Colonic mucosa (tissue), 4 donors: ENCODE measurements at regions not wholly inside any gene's neighbourhood (a gene's known extent, or its start where the extent isn't known, plus 50 kb on each side); places are given as distances from the start of the nearest gene placed in this dataset.

Source experiments
- DNase-seq: peaks from one replicate; pipeline ENCODE4 v3.0.0-alpha.2; 2020
- H3K27ac ChIP-seq: fragments of 200-600 bp; one replicate; pipeline ENCODE4 v1.8.0; 2021
- H3K27me3 ChIP-seq: fragments of 200-600 bp; one replicate; pipeline ENCODE4 v1.8.0; 2021
- H3K36me3 ChIP-seq: fragments of 200-600 bp; one replicate; pipeline ENCODE4 v1.8.0; 2021
- H3K4me1 ChIP-seq: fragments of 200-600 bp; one replicate; pipeline ENCODE4 v1.8.0; 2021; ENCODE audit warnings: mild to moderate bottlenecking
- H3K4me3 ChIP-seq: fragments of 200-600 bp; one replicate; pipeline ENCODE4 v1.8.0; 2021
- H3K9ac ChIP-seq, 2 donors: one replicate each; pipeline ENCODE4 v1.7.0; 2013; ENCODE audit warnings: control low read depth in 2 of 2, low read depth in 2 of 2, low read length in 2 of 2
- H3K9me3 ChIP-seq: fragments of 200-600 bp; one replicate; pipeline ENCODE4 v1.8.0; 2021
- intact Hi-C: fragments of 100-400 bp; cut with DNase I; formaldehyde crosslinking; loops from one replicate; pipeline ENCODE4 v1.14.1; 2022
- TF ChIP-seq, protein P1 (sequence below): fragments of 200-600 bp; IDR thresholded peaks from one replicate; pipeline ENCODE4 v1.8.0; 2022; ENCODE audit warnings: antibody characterized with exemption, mild to moderate bottlenecking
- donor health status: healthy.
- donor health status: DM: no; HTN: no; CAD: no.
- donor health status: DM: no; HTN: no; CAD: no.

DNA sequence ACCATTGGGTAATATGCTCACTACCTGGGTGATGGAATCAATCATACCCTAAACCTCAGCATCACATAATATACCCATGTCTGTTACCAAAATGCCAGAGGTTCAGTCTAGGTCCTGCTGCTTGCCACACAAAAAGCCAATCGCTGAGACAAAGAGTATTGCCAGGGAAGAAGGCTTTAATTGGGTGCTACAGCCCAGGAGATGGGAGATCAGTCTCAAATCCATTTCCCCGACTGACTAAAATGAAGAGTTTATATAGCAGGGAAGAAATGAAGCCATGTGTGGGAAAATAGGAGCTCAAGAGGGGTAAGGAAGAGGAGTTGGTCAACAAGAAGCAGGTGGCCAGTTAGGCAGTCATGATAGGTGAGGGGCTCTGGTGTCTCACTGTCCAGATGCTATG is 149.6 kb downstream of the QRSL1 start:
- no peak overlapping the region for H3K4me3 ChIP-seq
- TF ChIP-seq, protein P1, sequence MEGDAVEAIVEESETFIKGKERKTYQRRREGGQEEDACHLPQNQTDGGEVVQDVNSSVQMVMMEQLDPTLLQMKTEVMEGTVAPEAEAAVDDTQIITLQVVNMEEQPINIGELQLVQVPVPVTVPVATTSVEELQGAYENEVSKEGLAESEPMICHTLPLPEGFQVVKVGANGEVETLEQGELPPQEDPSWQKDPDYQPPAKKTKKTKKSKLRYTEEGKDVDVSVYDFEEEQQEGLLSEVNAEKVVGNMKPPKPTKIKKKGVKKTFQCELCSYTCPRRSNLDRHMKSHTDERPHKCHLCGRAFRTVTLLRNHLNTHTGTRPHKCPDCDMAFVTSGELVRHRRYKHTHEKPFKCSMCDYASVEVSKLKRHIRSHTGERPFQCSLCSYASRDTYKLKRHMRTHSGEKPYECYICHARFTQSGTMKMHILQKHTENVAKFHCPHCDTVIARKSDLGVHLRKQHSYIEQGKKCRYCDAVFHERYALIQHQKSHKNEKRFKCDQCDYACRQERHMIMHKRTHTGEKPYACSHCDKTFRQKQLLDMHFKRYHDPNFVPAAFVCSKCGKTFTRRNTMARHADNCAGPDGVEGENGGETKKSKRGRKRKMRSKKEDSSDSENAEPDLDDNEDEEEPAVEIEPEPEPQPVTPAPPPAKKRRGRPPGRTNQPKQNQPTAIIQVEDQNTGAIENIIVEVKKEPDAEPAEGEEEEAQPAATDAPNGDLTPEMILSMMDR = no peak
- DNase-seq = no peak
- no peaks in the 10 kb centered on the region for H3K36me3 ChIP-seq
- no peaks in the 10 kb centered on the region for H3K27me3 ChIP-seq
- no peak overlapping the region for H3K27ac ChIP-seq
- H3K9ac ChIP-seq = no peak overlapping the region
- no peaks in the 10 kb centered on the region for H3K9me3 ChIP-seq
- H3K4me1 ChIP-seq = no peaks in the 10 kb centered on the region
- intact Hi-C loops = no loop called here

DNA sequence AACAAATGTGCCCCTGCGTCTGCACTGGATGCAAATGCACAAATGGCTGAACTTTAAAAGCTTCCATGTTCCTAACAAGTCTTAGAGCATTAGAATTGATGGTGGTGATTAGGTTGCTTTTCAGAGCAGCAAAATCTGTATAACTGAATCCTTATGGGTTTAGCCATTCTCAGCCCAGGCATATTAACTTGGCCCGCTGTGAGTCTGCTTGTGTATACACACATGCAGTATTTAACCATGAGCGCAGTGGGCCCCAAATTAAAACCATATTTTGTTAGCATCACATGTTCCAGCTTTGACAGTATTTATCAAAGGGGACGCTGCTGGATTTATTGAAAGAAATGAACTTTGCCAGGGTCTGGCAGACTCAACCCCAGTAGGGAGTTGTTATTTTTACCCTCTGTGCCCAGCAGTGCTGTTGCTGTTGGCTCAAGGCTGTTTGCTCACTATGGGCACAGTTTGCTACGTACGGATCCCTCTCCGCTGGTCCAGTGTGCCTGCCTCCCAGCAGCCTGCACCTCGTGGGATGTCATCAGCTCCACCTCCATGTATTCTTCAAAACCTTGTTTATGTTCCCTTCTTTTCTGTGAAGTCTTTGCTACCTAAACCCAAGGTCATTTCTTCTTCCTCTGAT is 144.7 kb downstream of the QRSL1 start:
- intact Hi-C loops = no loop called here
- no peak for DNase-seq
- Histone ChIP-seq H3K4me1 (no peaks in the 10 kb centered on the region), H3K27ac (no peak overlapping the region), H3K4me3 (no peak overlapping the region), H3K9me3 (no peaks in the 10 kb centered on the region), H3K9ac (no peak overlapping the region), H3K27me3 (no peaks in the 10 kb centered on the region), H3K36me3 (no peaks in the 10 kb centered on the region)
- TF ChIP-seq, protein P1 = no peak

DNA sequence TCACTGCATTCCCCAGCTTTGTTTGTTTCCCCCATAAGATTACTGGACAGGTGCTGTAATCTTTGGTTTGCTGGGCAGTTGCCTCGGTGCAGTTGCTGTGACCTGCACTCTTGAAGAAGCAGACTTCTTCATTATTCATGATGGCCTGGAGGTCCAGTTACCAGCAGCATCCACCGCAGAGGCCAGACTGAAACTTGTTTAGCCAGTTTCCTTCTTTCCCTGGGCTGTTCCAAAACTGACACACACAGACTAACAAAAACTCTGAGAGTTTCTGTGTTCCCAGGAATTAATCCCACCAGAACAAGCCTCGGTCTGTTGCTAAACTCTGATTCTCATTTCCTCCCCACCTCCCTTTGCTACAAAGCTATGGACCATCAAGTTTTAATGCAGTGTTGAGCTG is 144.1 kb downstream of the QRSL1 start:
- H3K36me3 ChIP-seq = no peaks in the 10 kb centered on the region
- no peak for DNase-seq

DNA sequence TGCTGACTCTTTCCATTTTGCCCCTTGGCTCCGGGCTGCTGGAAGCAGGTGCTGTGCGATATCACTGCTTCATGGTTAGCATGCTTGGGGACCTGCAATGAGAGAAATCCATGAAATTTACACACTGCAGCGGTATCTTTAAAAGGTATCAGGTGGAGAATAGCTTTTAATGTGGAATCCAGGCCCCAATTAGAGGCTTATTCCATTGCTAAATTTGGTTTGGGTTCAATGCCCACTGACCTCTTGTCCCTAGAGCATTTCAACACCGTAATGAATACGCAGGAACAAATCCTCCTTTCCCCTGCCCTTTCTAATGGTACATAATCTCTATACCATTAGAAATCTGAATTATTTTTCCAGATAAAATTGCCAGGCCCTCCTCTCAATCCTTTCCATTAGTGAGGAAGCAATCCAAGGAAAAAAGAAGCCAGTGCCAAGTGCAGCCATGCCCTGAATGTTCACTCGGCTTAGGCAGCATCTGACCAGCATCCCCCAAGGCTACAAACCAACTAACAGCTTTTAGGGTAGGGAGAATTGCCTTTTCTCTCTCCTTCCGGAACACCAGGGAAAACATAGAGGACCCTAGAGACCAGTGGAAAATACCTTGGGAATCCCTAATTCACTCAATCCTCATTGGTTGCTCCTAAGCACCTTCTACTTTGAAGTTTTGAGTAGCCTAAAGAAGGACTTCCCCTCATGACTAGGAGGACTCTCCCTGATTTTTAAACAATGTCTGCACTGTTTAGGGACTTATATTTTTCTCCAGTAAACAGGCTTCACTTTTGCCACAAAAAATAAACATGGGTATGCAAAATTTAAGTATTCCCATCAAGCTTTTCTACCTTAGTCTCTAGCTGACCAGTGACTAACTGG is 143.1 kb downstream of the QRSL1 start:
- Histone ChIP-seq H3K4me1 (no peaks in the 10 kb centered on the region), H3K9me3 (no peaks in the 10 kb centered on the region), H3K9ac (no peak overlapping the region), H3K27me3 (no peaks in the 10 kb centered on the region), H3K4me3 (no peak overlapping the region), H3K36me3 (no peaks in the 10 kb centered on the region), H3K27ac (no peak overlapping the region)
- TF ChIP-seq, protein P1 = no peak
- intact Hi-C loops = no loop called here
- DNase-seq = no peak

More for the DNA sequence above, 144.1 kb downstream of the QRSL1 start:
- intact Hi-C loops = no loop called here
- TF ChIP-seq, protein P1 = no peak
- H3K4me1 ChIP-seq = no peaks in the 10 kb centered on the region
- no peak overlapping the region for H3K9ac ChIP-seq
- H3K9me3 ChIP-seq = no peaks in the 10 kb centered on the region
- no peak overlapping the region for H3K27ac ChIP-seq
- H3K27me3 ChIP-seq = no peaks in the 10 kb centered on the region
- no peak overlapping the region for H3K4me3 ChIP-seq

DNA sequence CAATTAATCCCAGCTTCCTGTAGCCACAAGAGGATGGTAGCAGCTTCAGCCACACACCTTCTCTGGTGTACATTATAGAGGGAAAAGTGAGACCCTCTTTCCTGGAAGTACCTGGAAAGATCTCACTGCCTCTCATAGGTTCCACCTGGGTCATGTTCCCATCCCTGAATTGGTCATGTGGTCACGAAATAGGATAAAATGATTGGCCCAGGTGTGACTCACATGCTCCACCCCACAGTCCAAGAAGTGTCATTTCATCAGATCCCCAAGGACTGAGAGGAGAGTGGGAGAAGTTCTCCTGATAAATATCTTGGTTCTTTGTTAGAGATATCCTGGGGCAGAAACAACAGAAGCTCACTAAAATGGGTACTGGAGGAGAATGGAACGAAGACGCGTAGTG is 142.4 kb downstream of the QRSL1 start:
- no peak overlapping the region for H3K27ac ChIP-seq
- TF ChIP-seq, protein P1 = no peak
- intact Hi-C loops = no loop called here

More for the DNA sequence above, 142.4 kb downstream of the QRSL1 start:
- no peak for DNase-seq
- Histone ChIP-seq H3K9me3 (no peaks in the 10 kb centered on the region), H3K36me3 (no peaks in the 10 kb centered on the region), H3K9ac (no peak overlapping the region), H3K27me3 (no peaks in the 10 kb centered on the region), H3K4me3 (no peak overlapping the region), H3K4me1 (no peaks in the 10 kb centered on the region)
